RWPE2 (cell line): ENCODE measurements at regions not wholly inside any gene's neighbourhood (a gene's known extent, or its start where the extent isn't known, plus 50 kb on each side); places are given as distances from the start of the nearest gene placed in this dataset.
"Not testable (repeated sequence)": the region's sequence is repeated elsewhere in the genome, so short reads cannot be mapped to it uniquely, and the experiment has no call there.

Experiments
- ATAC-seq: fragments of 200-7000 bp; cut with Tn5 transposase; 3 replicates; pipeline ENCODE4 v1.9.1; 2021; ENCODE audit warnings: low read depth
- DNase-seq: peaks from one replicate; pipeline ENCODE4 v3.0.0-alpha.2; 2020; ENCODE audit warnings: low spot score
- H3K27ac ChIP-seq: fragments of 450-650 bp; 2 replicates; pipeline ENCODE4 v1.5.1; 2017; ENCODE audit warnings: mild to moderate bottlenecking; ENCODE audit not compliant: poor library complexity, severe bottlenecking
- H3K27me3 ChIP-seq: fragments of 250-450 bp; sonication (Bioruptor Pico); 2 replicates; pipeline ENCODE4 v1.5.1; 2021; ENCODE audit warnings: mild to moderate bottlenecking, moderate library complexity; ENCODE audit not compliant: insufficient read depth, poor library complexity, severe bottlenecking
- H3K36me3 ChIP-seq: fragments of 250-450 bp; sonication (Bioruptor Pico); 2 replicates; pipeline ENCODE4 v1.5.1; 2020; ENCODE audit warnings: low read depth, mild to moderate bottlenecking, moderate library complexity
- H3K4me1 ChIP-seq: fragments of 250-450 bp; sonication (Bioruptor Pico); 2 replicates; pipeline ENCODE4 v1.5.1; 2021; ENCODE audit warnings: mild to moderate bottlenecking, moderate library complexity; ENCODE audit not compliant: insufficient read depth, poor library complexity, severe bottlenecking
- H3K4me3 ChIP-seq: fragments of 250-450 bp; sonication (Bioruptor Pico); 2 replicates; pipeline ENCODE4 v1.5.1; 2021; ENCODE audit warnings: mild to moderate bottlenecking, moderate library complexity; ENCODE audit not compliant: severe bottlenecking
- H3K9me3 ChIP-seq: fragments of 250-450 bp; sonication (Bioruptor Pico); 2 replicates; pipeline ENCODE4 v1.5.1; 2021; ENCODE audit warnings: mild to moderate bottlenecking, moderate library complexity; ENCODE audit not compliant: severe bottlenecking
- CTCF ChIP-seq: fragments of 450-650 bp; IDR thresholded peaks from one replicate; pipeline ENCODE4 v1.5.1; 2017; ENCODE audit warnings: mild to moderate bottlenecking, moderate library complexity; ENCODE audit not compliant: poor library complexity, severe bottlenecking

DNA sequence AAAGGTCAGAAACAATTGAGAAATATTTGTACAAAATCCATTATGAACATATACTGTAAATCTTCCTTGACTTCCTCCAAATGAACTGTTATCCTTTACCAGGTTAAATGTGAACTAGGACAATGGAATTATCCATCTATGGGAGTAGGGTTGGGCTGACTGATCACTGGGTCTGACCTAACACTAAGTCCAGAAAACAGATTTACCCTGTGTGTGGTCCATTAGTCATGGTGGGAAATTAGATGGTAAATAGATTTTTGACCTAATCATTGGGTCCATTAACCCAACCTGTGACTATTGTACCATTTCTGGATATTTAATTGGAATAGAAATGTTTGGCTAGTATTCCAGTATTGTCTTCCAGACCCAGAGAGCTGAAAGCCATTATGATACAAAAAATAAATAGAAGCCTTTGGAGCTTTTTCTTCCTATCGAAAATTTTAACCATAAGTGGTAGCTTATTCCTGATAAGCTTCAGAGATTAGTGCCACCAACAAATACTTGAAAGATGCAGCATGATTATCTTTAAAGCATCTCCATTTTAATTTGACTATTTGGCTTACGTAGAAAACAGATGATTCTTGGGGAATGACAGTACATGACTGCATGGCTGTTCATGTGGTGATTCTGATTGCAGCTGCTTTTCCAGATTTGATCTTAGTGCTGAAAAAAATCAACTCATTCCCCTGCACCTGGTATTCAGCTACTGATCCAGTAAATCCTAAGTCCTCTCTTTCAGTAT, 703.2 kb upstream of the FSHR start:
- no peaks in the 10 kb centered on the region for H3K4me1 ChIP-seq
- DNase-seq: no peak
- no peaks in the 10 kb centered on the region for H3K27me3 ChIP-seq
- no peak for ATAC-seq
- no peaks in the 10 kb centered on the region for H3K9me3 ChIP-seq
- no peak for TF ChIP-seq CTCF
- H3K4me3 ChIP-seq: no peak overlapping the region
- H3K27ac ChIP-seq: no peak overlapping the region
- H3K36me3 ChIP-seq: no peaks in the 10 kb centered on the region

- Histone ChIP-seq H3K36me3 (no peaks in the 10 kb centered on the region), H3K27me3 (peaks cover 5% of the 10 kb centered on the region), H3K27ac (no peak overlapping the region), H3K4me1 (no peaks in the 10 kb centered on the region), H3K9me3 (no peaks in the 10 kb centered on the region), H3K4me3 (no peak overlapping the region)
- ATAC-seq (no peak), DNase-seq (no peak)
- no peak for TF ChIP-seq CTCF
Measured at GRCh38 chr2:49845671-49846070, 691.4 kb upstream of the FSHR start.

- no peak for TF ChIP-seq CTCF
- H3K4me3 ChIP-seq: no peak overlapping the region
- peaks cover 5% of the 10 kb centered on the region for H3K27me3 ChIP-seq
- no peaks in the 10 kb centered on the region for H3K4me1 ChIP-seq
- no peak overlapping the region for H3K27ac ChIP-seq
- DNase-seq (no peak), ATAC-seq (no peak)
- no peaks in the 10 kb centered on the region for H3K36me3 ChIP-seq
- H3K9me3 ChIP-seq: no peaks in the 10 kb centered on the region
Measured at GRCh38 chr2:49845021-49845420, 690.7 kb upstream of the FSHR start.

GRCh38 chr2:49844113-49844512, 689.8 kb upstream of the FSHR start:
- H3K36me3 ChIP-seq, H3K4me1 ChIP-seq, H3K9me3 ChIP-seq, DNase-seq, H3K27ac ChIP-seq, ATAC-seq, H3K27me3 ChIP-seq, H3K4me3 ChIP-seq: not testable (repeated sequence)

- ATAC-seq (no peak), DNase-seq (no peak)
- Histone ChIP-seq H3K4me1 (no peaks in the 10 kb centered on the region), H3K27ac (no peak overlapping the region), H3K27me3 (peaks cover 5% of the 10 kb centered on the region), H3K9me3 (no peaks in the 10 kb centered on the region), H3K4me3 (no peak overlapping the region), H3K36me3 (no peaks in the 10 kb centered on the region)
- no peak for TF ChIP-seq CTCF
Measured at GRCh38 chr2:49843314-49843713, 689.0 kb upstream of the FSHR start.
